HCT116 (cell line): ENCODE measurements at regions not wholly inside any gene's neighbourhood (a gene's known extent, or its start where the extent isn't known, plus 50 kb on each side); places are given as distances from the start of the nearest gene placed in this dataset.

Source experiments
- CEBPB ChIP-seq: IDR thresholded peaks from 2 replicates; pipeline ENCODE4 v1.6.1; 2012; ENCODE audit warnings: low read depth
- EZH2 ChIP-seq: fragments of 200-600 bp; sonication (generic); IDR thresholded peaks from 2 replicates; pipeline ENCODE4 v1.6.1; 2017; ENCODE audit warnings: antibody characterized with exemption, mixed run types
- POLR2A ChIP-seq: IDR thresholded peaks from 2 replicates; pipeline ENCODE4 v1.7.0; 2011; ENCODE audit warnings: borderline replicate concordance; ENCODE audit not compliant: insufficient read depth, insufficient read length; ENCODE audit errors: extremely low read depth
- POLR2AphosphoS5 ChIP-seq: IDR thresholded peaks from 2 replicates; pipeline ENCODE4 v1.6.1; 2011; ENCODE audit warnings: mild to moderate bottlenecking, low read depth, low read length, moderate library complexity
- RAD21 ChIP-seq: IDR thresholded peaks from 2 replicates; pipeline ENCODE4 v1.6.1; 2012; ENCODE audit warnings: low read depth, mild to moderate bottlenecking
- TCF7L2 ChIP-seq: IDR thresholded peaks from 2 replicates; pipeline ENCODE4 v1.7.0; 2011; ENCODE audit warnings: borderline replicate concordance, inconsistent platforms; ENCODE audit not compliant: insufficient read depth, insufficient read length; ENCODE audit errors: extremely low read depth
- YY1 ChIP-seq: IDR thresholded peaks from 2 replicates; pipeline ENCODE4 v1.6.1; 2011; ENCODE audit warnings: low read length, low read depth, moderate library complexity, mild to moderate bottlenecking; ENCODE audit not compliant: insufficient replicate concordance; ENCODE audit errors: extremely low read depth
- ZFX ChIP-seq: fragments of 450-650 bp; IDR thresholded peaks from 2 replicates; pipeline ENCODE4 v1.6.1; 2017
- TF ChIP-seq, protein P1 (sequence below), 3 experiments: fragments of 200-600 bp in 1 of 3; sonication (generic) in 1 of 3; IDR thresholded peaks in 2 of 3; conservative IDR thresholded peaks in 1 of 3; 2 replicates each; pipeline ENCODE4 v1.5.1; 2012 to 2017; ENCODE audit warnings: low read depth in 2 of 3, low read length in 2 of 3, antibody characterized with exemption in 1 of 3, borderline replicate concordance in 1 of 3, control low read depth in 1 of 3, mild to moderate bottlenecking in 1 of 3, mixed read lengths in 1 of 3, mixed run types in 1 of 3, moderate library complexity in 1 of 3; ENCODE audit not compliant: insufficient read depth in 1 of 3
- TF ChIP-seq, protein P2 (sequence below): IDR thresholded peaks from 2 replicates; pipeline ENCODE4 v1.6.1; 2012; ENCODE audit warnings: low read depth

DNA sequence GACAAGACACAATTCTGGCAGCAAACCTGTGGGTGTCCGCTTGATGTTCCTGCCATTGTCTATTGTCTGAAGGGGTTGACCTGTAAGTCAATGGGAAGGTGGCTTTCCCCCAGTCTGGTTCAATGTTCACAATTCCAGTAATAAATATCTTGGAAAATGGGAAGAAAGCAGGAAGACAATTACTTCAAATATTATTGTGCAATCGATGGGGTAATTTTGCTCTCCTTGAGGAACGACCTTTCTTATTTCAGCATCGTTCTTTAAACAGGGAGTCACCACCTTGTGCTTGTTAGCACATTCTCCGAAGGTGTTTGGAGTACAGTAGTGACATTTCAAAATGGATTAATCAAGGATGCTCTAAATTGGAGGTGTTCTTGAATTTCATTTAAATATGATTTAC lies 136.9 kb downstream of the BTBD3 start:
- TF ChIP-seq POLR2AphosphoS5, result no peak
- no peak for TF ChIP-seq EZH2
- TF ChIP-seq, protein P1, sequence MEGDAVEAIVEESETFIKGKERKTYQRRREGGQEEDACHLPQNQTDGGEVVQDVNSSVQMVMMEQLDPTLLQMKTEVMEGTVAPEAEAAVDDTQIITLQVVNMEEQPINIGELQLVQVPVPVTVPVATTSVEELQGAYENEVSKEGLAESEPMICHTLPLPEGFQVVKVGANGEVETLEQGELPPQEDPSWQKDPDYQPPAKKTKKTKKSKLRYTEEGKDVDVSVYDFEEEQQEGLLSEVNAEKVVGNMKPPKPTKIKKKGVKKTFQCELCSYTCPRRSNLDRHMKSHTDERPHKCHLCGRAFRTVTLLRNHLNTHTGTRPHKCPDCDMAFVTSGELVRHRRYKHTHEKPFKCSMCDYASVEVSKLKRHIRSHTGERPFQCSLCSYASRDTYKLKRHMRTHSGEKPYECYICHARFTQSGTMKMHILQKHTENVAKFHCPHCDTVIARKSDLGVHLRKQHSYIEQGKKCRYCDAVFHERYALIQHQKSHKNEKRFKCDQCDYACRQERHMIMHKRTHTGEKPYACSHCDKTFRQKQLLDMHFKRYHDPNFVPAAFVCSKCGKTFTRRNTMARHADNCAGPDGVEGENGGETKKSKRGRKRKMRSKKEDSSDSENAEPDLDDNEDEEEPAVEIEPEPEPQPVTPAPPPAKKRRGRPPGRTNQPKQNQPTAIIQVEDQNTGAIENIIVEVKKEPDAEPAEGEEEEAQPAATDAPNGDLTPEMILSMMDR (IDR thresholded peaks at IDR 0.05 in 2 of 3, conservative IDR thresholded peaks at IDR 0.05 in 1 of 3; ENCODE audit: borderline replicate concordance in 1 of 3, insufficient read depth in 1 of 3, low read depth in 2 of 3, low read length in 2 of 3), result no peak
- TF ChIP-seq ZFX, result no peak
- TF ChIP-seq YY1, result no peak
- no peak for TF ChIP-seq TCF7L2
- TF ChIP-seq CEBPB, result no peak
- TF ChIP-seq POLR2A, result no peak
- TF ChIP-seq RAD21, result no peak
- TF ChIP-seq, protein P2, sequence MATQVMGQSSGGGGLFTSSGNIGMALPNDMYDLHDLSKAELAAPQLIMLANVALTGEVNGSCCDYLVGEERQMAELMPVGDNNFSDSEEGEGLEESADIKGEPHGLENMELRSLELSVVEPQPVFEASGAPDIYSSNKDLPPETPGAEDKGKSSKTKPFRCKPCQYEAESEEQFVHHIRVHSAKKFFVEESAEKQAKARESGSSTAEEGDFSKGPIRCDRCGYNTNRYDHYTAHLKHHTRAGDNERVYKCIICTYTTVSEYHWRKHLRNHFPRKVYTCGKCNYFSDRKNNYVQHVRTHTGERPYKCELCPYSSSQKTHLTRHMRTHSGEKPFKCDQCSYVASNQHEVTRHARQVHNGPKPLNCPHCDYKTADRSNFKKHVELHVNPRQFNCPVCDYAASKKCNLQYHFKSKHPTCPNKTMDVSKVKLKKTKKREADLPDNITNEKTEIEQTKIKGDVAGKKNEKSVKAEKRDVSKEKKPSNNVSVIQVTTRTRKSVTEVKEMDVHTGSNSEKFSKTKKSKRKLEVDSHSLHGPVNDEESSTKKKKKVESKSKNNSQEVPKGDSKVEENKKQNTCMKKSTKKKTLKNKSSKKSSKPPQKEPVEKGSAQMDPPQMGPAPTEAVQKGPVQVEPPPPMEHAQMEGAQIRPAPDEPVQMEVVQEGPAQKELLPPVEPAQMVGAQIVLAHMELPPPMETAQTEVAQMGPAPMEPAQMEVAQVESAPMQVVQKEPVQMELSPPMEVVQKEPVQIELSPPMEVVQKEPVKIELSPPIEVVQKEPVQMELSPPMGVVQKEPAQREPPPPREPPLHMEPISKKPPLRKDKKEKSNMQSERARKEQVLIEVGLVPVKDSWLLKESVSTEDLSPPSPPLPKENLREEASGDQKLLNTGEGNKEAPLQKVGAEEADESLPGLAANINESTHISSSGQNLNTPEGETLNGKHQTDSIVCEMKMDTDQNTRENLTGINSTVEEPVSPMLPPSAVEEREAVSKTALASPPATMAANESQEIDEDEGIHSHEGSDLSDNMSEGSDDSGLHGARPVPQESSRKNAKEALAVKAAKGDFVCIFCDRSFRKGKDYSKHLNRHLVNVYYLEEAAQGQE, result no peak
